ENCODE measurements at regions not wholly inside any gene's neighbourhood (a gene's known extent, or its start where the extent isn't known, plus 50 kb on each side); places are given as distances from the start of the nearest gene placed in this dataset.
"Not testable (repeated sequence)": the region's sequence is repeated elsewhere in the genome, so short reads cannot be mapped to it uniquely, and the experiment has no call there.

GRCh38 chr16:8453359-8453758, 137.0 kb downstream of the TMEM114 start:
- DNase-seq: no peak

GRCh38 chr16:8452941-8453340, 137.4 kb downstream of the TMEM114 start:
- no peak for DNase-seq

- DNase-seq: no peak
Observed at GRCh38 chr16:8436931-8437330, 153.4 kb downstream of the TMEM114 start.

GRCh38 chr16:8431783-8432182, 158.5 kb downstream of the TMEM114 start:
- no peak for DNase-seq

GRCh38 chr16:8430401-8430800, 159.9 kb downstream of the TMEM114 start:
- DNase-seq: no peak

GRCh38 chr16:8426569-8426968, 163.7 kb downstream of the TMEM114 start:
- no peak for DNase-seq

GRCh38 chr16:8417145-8417544, 173.2 kb downstream of the TMEM114 start:
- no peak for DNase-seq

- no peak for DNase-seq
Observed at GRCh38 chr16:8408855-8409567, 181.3 kb downstream of the TMEM114 start.

GRCh38 chr16:8407351-8407750, 183.0 kb downstream of the TMEM114 start:
- no peak for DNase-seq

- DNase-seq: no peak
Observed at GRCh38 chr16:8403978-8404749, 186.1 kb downstream of the TMEM114 start.

- no peak for DNase-seq
Observed at GRCh38 chr16:8402981-8403843, 187.1 kb downstream of the TMEM114 start.

GRCh38 chr16:8400683-8401082, 189.6 kb downstream of the TMEM114 start:
- not testable (repeated sequence) for DNase-seq

- no peak for DNase-seq
Observed at GRCh38 chr16:8398548-8398947, 191.8 kb downstream of the TMEM114 start.

- no peak for DNase-seq
Observed at GRCh38 chr16:8397223-8397622, 193.1 kb downstream of the TMEM114 start.

GRCh38 chr16:8396463-8396862, 193.8 kb downstream of the TMEM114 start:
- no peak for DNase-seq

GRCh38 chr16:8391257-8391656, 199.1 kb downstream of the TMEM114 start:
- no peak for DNase-seq

- no peak for DNase-seq
Observed at GRCh38 chr16:8388684-8389083, 201.6 kb downstream of the TMEM114 start.

- no peak for DNase-seq
Observed at GRCh38 chr16:8381814-8382213, 208.5 kb downstream of the TMEM114 start.

GRCh38 chr16:8380311-8380710, 210.0 kb downstream of the TMEM114 start:
- no peak for DNase-seq

GRCh38 chr16:8377864-8378263, 212.4 kb downstream of the TMEM114 start:
- DNase-seq: no peak

GRCh38 chr16:8376858-8377257, 213.5 kb downstream of the TMEM114 start:
- DNase-seq: no peak

GRCh38 chr16:8376430-8376829, 213.9 kb downstream of the TMEM114 start:
- no peak for DNase-seq

Data from anterior cingulate cortex (tissue), 58 donors.